Stimulated activated CD4-positive, alpha-beta T cell treated with anti-CD3 and anti-CD28 coated beads, Interleukin-15, amount 100 ng/mL, for 24 hours (primary cell): ENCODE measurements at regions not wholly inside any gene's neighbourhood (a gene's known extent, or its start where the extent isn't known, plus 50 kb on each side); places are given as distances from the start of the nearest gene placed in this dataset.

Source experiments
- DNase-seq: peaks from one replicate; pipeline ENCODE4 v3.0.0-alpha.2; 2020

GRCh38 chr10:111756217-111757061 is 427.1 kb downstream of the GPAM start:
- peak; percentile 34 for DNase-seq

- DNase-seq: no peak
Measured at GRCh38 chr10:111758593-111758992, 425.0 kb downstream of the GPAM start.

- no peak for DNase-seq
Measured at GRCh38 chr10:111762114-111762513, 421.5 kb downstream of the GPAM start.

DNA sequence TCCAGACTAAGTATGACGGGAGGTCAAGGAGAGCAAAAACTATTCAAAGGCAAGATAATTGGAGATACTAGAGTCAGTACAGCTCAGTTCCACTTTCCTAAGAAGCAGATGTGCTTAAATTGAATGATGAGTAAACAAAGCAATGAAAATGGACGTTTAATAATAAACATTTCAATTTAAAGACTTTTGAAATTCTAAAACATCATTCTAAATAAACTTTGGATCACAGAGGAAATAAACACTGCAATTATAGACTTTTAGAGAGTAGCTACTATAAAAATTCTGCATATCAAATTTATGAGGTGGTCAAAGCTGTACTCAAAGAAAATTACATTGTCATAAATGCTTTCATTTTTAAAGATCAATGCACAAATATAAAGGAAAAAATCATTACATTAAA is 418.3 kb downstream of the GPAM start:
- no peak for DNase-seq

DNA sequence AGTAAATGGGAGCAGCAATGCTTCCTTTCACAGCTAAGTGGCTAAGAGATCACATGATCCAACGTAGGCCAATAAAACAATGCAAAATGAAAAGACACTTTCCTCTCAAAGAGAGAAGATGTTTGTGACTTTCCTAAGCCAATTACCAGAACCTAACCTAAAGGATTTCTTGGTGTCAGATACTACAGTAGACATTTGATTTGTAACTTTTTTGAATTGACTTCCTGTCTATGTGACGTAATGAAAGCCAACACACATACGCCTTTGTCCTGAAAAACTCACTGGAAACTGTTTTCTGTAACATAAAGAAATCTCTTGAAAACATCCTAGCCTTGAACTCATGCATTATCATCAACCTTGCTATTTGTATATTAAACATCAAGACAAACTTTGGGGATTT is 417.1 kb downstream of the GPAM start:
- DNase-seq: no peak

- no peak for DNase-seq
Measured at GRCh38 chr10:111767661-111768060, 415.9 kb downstream of the GPAM start.

GRCh38 chr10:111773950-111774349 is 409.6 kb downstream of the GPAM start:
- no peak for DNase-seq

- no peak for DNase-seq
Measured at GRCh38 chr10:111774486-111774885, 409.1 kb downstream of the GPAM start.

DNA sequence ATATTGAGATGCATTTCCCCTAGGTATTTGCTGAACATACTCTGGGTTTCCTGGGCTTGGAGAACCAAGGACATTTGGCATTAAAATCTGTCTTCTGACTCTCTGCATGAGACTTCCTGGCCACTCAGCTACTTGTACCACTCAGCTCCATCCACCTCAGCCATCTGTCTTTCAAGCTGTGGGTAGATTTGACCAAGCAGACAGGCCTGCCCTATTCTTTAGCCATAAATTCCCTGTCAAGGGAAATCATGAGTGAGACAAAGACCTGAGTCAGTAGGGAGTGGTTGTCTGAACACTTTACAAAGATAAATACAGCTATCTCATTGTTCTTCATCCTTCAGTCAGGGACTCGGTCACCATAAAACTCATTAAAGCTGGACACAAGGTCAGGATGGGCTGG is 399.1 kb downstream of the GPAM start:
- no peak for DNase-seq

GRCh38 chr10:111784946-111785465 is 398.6 kb downstream of the GPAM start:
- no peak for DNase-seq

GRCh38 chr10:111785921-111786320 is 397.6 kb downstream of the GPAM start:
- no peak for DNase-seq

DNA sequence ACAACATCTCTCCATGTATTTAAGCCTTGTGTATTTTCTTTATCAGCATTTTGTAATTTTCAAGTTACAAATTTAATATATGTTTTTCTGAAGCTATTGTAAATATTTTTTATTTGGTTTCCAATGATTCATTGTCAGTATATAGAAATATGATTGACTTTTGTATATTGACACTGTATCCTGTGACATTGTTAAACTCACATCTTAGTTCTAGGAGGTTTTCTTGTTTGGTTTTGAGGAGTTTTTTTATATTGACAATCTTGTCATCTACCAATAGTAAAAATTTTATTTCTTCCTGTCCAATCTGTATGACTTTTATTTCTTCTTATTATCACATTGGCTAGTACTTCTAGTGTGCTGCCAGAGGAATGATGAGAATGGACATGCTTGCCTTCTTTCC is 393.7 kb downstream of the GPAM start:
- DNase-seq: no peak

DNA sequence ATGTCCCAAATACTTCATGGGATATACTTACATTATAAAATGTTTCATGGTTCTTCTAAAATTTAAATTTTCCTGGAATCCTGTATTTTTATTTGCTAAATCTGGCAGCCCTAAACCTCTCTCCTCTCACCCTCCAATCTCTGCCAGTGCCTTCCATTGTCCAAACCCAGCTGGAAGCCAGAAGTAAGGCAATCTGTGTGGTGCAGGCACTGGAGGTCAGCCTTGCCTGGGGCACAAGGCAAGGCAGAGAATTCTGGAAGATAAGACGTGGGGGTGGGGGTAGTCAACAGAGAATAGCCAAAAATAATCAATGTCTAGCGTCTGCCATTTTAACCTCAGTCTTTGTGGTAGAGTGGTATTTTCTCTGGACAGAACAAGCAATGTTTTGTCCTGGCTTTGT is 381.7 kb downstream of the GPAM start:
- no peak for DNase-seq

- no peak for DNase-seq
Measured at GRCh38 chr10:111804781-111805180, 378.8 kb downstream of the GPAM start.

DNA sequence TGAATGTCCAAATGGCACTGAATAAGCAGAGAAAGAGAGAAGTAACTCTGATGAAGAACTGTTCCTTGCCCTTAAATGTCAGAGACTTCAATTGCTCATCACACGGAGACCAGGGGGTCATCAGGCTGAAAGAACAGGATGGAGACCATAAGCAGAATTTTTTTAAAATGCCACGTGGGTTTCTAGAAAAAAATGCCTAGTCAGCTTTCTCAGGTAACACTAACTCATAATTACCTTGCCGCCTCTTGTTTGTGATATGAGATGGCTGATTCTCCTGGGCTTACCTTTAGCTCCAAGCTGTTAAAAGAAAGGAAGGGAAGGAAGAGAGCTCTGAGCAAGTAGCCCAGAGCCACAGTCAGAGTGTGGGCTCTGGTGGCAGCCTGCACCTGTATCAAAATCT is 372.0 kb downstream of the GPAM start:
- DNase-seq: no peak

- no peak for DNase-seq
Measured at GRCh38 chr10:111820471-111820870, 363.1 kb downstream of the GPAM start.

GRCh38 chr10:111821871-111822270 is 361.7 kb downstream of the GPAM start:
- DNase-seq: no peak

DNA sequence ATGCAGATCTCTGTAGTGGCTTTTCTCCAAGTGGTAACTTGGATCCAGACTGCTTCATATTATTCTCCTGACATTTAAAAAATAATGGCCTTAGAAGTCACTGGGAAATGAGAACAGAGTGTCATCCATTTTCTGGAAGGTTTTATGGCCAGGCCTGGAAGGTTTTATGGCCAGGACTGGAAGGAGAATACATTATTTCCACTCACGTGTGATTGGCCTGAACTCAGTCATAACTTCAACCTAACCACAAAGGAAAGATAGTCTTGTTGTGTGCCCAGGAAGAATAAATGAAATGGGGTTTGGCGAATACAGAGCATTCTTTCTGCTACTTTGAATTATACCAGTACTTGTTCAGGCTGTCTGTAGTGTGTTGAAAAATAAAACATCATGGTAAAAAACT is 360.9 kb downstream of the GPAM start:
- no peak for DNase-seq

DNA sequence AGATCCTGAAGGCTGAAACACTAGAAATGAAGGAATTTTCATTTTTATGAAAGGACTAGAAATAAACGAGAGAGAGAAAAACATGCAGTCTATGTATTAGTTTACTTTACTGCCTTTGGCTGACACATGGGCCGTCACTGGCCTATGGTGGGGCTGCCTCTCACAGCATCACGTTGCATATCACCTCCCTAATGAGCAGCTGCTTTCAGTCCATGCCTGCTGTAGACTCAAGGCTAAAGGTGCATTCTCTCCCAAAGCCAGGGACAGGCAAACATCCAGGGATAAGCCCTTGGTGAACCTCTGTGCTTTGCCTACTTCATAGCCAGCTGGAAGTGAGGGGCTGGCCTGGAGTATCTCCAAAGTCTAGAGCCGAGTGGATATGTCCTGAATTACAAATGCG is 359.4 kb downstream of the GPAM start:
- no peak for DNase-seq

DNA sequence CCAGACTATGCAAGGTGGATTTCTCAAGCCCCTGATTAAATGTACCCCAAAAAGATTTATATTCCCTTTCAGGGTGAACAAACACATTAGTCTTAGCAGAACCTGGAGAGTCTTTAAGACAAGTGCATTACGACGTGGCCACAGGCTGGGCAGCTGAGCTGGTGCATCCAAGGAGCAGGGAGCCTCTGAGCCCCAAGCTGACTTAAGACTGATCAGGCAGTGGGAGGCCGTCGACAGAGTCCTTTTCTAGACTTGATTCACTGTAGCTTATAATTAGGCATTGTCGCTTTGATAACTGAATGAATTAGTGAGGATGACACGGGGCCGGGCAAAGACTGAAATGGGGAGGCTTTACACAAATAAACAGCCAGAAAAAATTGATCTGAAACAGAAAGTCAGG is 353.2 kb downstream of the GPAM start:
- DNase-seq: no peak

- DNase-seq: no peak
Measured at GRCh38 chr10:111831058-111831457, 352.5 kb downstream of the GPAM start.

DNA sequence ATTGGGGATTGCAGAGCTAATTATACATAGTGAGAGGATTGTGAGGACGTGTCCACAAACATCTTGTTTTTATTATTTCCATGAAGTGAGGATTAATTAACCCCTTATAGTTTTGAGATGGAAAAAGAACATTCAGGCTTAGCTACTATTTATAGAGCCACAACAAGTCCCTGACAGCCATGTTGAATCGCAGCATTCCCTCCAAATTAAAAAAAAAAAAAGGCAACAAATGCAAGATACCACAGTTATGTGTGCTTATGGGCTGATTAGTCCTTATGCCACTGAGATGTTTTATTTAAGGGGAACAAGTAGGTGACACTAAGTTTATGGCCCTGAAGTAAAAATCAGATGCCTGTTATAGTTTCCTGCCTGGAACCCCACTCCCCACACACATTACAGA is 350.3 kb downstream of the GPAM start:
- DNase-seq: no peak

GRCh38 chr10:111835574-111835973 is 348.0 kb downstream of the GPAM start:
- no peak for DNase-seq

- DNase-seq: no peak
Measured at GRCh38 chr10:111836064-111836463, 347.5 kb downstream of the GPAM start.

GRCh38 chr10:111836571-111836970 is 347.0 kb downstream of the GPAM start:
- no peak for DNase-seq
